ENCODE measurements at regions not wholly inside any gene's neighbourhood (a gene's known extent, or its start where the extent isn't known, plus 50 kb on each side); places are given as distances from the start of the nearest gene placed in this dataset.
A peak's percentile ranks its signal among the peaks of the same experiment; 100 is the strongest.
"Not testable (repeated sequence)": the region's sequence is repeated elsewhere in the genome, so short reads cannot be mapped to it uniquely, and the experiment has no call there.

GRCh38 chr6:120384671-120385070 lies 949.6 kb downstream of the TBC1D32 start:
- TF ChIP-seq CTCF (IDR thresholded peaks at IDR 0.05; ENCODE audit: extremely low read depth, insufficient read depth, missing control alignments) = no peak
- in situ Hi-C loops (cut with MboI; ENCODE audit: low pct_unique_long_range_greater_than_20kb, low sequenced_read_pairs, unreplicated experiment) = no loop called here
- no peak for DNase-seq (ENCODE audit: low spot score)

- no peak for DNase-seq (ENCODE audit: low spot score)
- TF ChIP-seq CTCF (IDR thresholded peaks at IDR 0.05; ENCODE audit: extremely low read depth, insufficient read depth, missing control alignments) = no peak
- in situ Hi-C loops (cut with MboI; ENCODE audit: low pct_unique_long_range_greater_than_20kb, low sequenced_read_pairs, unreplicated experiment) = no loop called here
These were observed 950.6 kb downstream of the TBC1D32 start for GRCh38 chr6:120383681-120384080.

GRCh38 chr6:120378582-120379220 lies 955.6 kb downstream of the TBC1D32 start:
- TF ChIP-seq CTCF (IDR thresholded peaks at IDR 0.05; ENCODE audit: extremely low read depth, insufficient read depth, missing control alignments) = peak; percentile 55
- peak; percentile 19 for DNase-seq (ENCODE audit: low spot score)
- in situ Hi-C loops (cut with MboI; ENCODE audit: low pct_unique_long_range_greater_than_20kb, low sequenced_read_pairs, unreplicated experiment) = no loop called here

GRCh38 chr6:120373185-120373584 lies 961.1 kb downstream of the TBC1D32 start:
- DNase-seq (ENCODE audit: low spot score) = no peak
- no peak for TF ChIP-seq CTCF (IDR thresholded peaks at IDR 0.05; ENCODE audit: extremely low read depth, insufficient read depth, missing control alignments)
- in situ Hi-C loops (cut with MboI; ENCODE audit: low pct_unique_long_range_greater_than_20kb, low sequenced_read_pairs, unreplicated experiment) = no loop called here

- TF ChIP-seq CTCF (IDR thresholded peaks at IDR 0.05; ENCODE audit: extremely low read depth, insufficient read depth, missing control alignments) = no peak
- no peak for DNase-seq (ENCODE audit: low spot score)
- in situ Hi-C loops (cut with MboI; ENCODE audit: low pct_unique_long_range_greater_than_20kb, low sequenced_read_pairs, unreplicated experiment) = no loop called here
These were observed 970.9 kb downstream of the TBC1D32 start for GRCh38 chr6:120363429-120363828.

GRCh38 chr6:120358535-120358934 lies 975.7 kb downstream of the TBC1D32 start:
- in situ Hi-C loops (cut with MboI; ENCODE audit: low pct_unique_long_range_greater_than_20kb, low sequenced_read_pairs, unreplicated experiment); DNase-seq (ENCODE audit: low spot score): not testable (repeated sequence)

- DNase-seq (ENCODE audit: low spot score) = no peak
- in situ Hi-C loops (cut with MboI; ENCODE audit: low pct_unique_long_range_greater_than_20kb, low sequenced_read_pairs, unreplicated experiment) = no loop called here
- TF ChIP-seq CTCF (IDR thresholded peaks at IDR 0.05; ENCODE audit: extremely low read depth, insufficient read depth, missing control alignments) = no peak
These were observed 976.8 kb downstream of the TBC1D32 start for GRCh38 chr6:120357447-120357846.

Data from GM13977 (cell line).